H9 (cell line): ENCODE measurements at regions not wholly inside any gene's neighbourhood (a gene's known extent, or its start where the extent isn't known, plus 50 kb on each side); places are given as distances from the start of the nearest gene placed in this dataset.

Source experiments
- DNase-seq: peaks from one replicate; pipeline ENCODE4 v3.0.0-alpha.2; 2017
- H2AFZ ChIP-seq: one replicate; pipeline ENCODE4 v1.6.1; 2013; ENCODE audit warnings: mild to moderate bottlenecking, low read length, control low read depth, moderate library complexity
- H2AK5ac ChIP-seq: 2 replicates; pipeline ENCODE4 v1.6.1; 2013; ENCODE audit warnings: low read length, control low read depth, mixed read lengths; ENCODE audit not compliant: insufficient read length
- H2BK120ac ChIP-seq: one replicate; pipeline ENCODE4 v1.6.1; 2013; ENCODE audit warnings: low read depth, mild to moderate bottlenecking, low read length, control low read depth, inconsistent platforms; ENCODE audit not compliant: poor library complexity, severe bottlenecking
- H2BK12ac ChIP-seq: 2 replicates; pipeline ENCODE4 v1.6.1; 2013; ENCODE audit warnings: low read length, control low read depth, mixed read lengths, low read depth; ENCODE audit not compliant: insufficient read length
- H2BK15ac ChIP-seq: 2 replicates; pipeline ENCODE4 v1.6.1; 2013; ENCODE audit warnings: low read depth, low read length, control low read depth
- H2BK20ac ChIP-seq: one replicate; pipeline ENCODE4 v1.6.1; 2013; ENCODE audit warnings: low read depth, mild to moderate bottlenecking, low read length, control low read depth, inconsistent platforms; ENCODE audit not compliant: poor library complexity, severe bottlenecking
- H2BK5ac ChIP-seq: 2 replicates; pipeline ENCODE4 v1.6.1; 2013; ENCODE audit warnings: low read length, control low read depth, mixed read lengths; ENCODE audit not compliant: insufficient read length
- H3K14ac ChIP-seq: 2 replicates; pipeline ENCODE4 v1.6.1; 2013; ENCODE audit warnings: low read length, control low read depth; ENCODE audit not compliant: insufficient read depth
- H3K18ac ChIP-seq: 2 replicates; pipeline ENCODE4 v1.6.1; 2013; ENCODE audit warnings: low read depth, mild to moderate bottlenecking, mixed read lengths, low read length, control low read depth; ENCODE audit not compliant: insufficient read length
- H3K23ac ChIP-seq: 2 replicates; pipeline ENCODE4 v1.6.1; 2013; ENCODE audit warnings: low read length, control low read depth, mixed read lengths, low read depth; ENCODE audit not compliant: insufficient read length
- H3K23me2 ChIP-seq: 2 replicates; pipeline ENCODE4 v1.6.1; 2013; ENCODE audit warnings: low read depth, mild to moderate bottlenecking, mixed read lengths, low read length, control low read depth; ENCODE audit not compliant: insufficient read length, poor library complexity, severe bottlenecking
- H3K27ac ChIP-seq: 2 replicates; pipeline ENCODE4 v1.5.1; 2013; ENCODE audit warnings: low read length, control low read depth, mixed read lengths, low read depth; ENCODE audit not compliant: insufficient read length
- H3K27me3 ChIP-seq: 2 replicates; pipeline ENCODE4 v1.6.1; 2013; ENCODE audit warnings: low read length, control low read depth, inconsistent platforms; ENCODE audit not compliant: insufficient read depth
- H3K4ac ChIP-seq: 2 replicates; pipeline ENCODE4 v1.6.1; 2013; ENCODE audit warnings: low read depth, mild to moderate bottlenecking, control low read depth, inconsistent platforms, low read length, moderate library complexity
- H3K4me1 ChIP-seq: 2 replicates; pipeline ENCODE4 v1.6.1; 2013; ENCODE audit warnings: low read length, control low read depth, inconsistent platforms; ENCODE audit not compliant: insufficient read depth
- H3K4me2 ChIP-seq: 2 replicates; pipeline ENCODE4 v1.6.1; 2013; ENCODE audit warnings: low read length, control low read depth, mixed read lengths; ENCODE audit not compliant: insufficient read length, insufficient read depth
- H3K56ac ChIP-seq: 2 replicates; pipeline ENCODE4 v1.6.1; 2013; ENCODE audit warnings: low read depth, mild to moderate bottlenecking, mixed read lengths, low read length, control low read depth; ENCODE audit not compliant: insufficient read length
- H3K79me1 ChIP-seq: 2 replicates; pipeline ENCODE4 v1.6.1; 2013; ENCODE audit warnings: low read depth, mild to moderate bottlenecking, moderate library complexity, low read length, control low read depth, inconsistent platforms; ENCODE audit not compliant: insufficient read depth, poor library complexity, severe bottlenecking
- H3K79me2 ChIP-seq: 2 replicates; pipeline ENCODE4 v1.6.1; 2013; ENCODE audit warnings: low read length, control low read depth, inconsistent platforms; ENCODE audit not compliant: insufficient read depth
- H3K9ac ChIP-seq: 2 replicates; pipeline ENCODE4 v1.6.1; 2013; ENCODE audit warnings: low read length, control low read depth, mixed read lengths; ENCODE audit not compliant: insufficient read length; ENCODE audit errors: extremely low read depth
- H3K9me3 ChIP-seq: one replicate; pipeline ENCODE4 v1.6.1; 2013; ENCODE audit warnings: low read depth, low read length, inconsistent platforms; ENCODE audit not compliant: control insufficient read depth
- H3T11ph ChIP-seq: one replicate; pipeline ENCODE4 v1.6.1; 2013; ENCODE audit warnings: mild to moderate bottlenecking, low read length, control low read depth, inconsistent platforms
- H4K20me1 ChIP-seq: one replicate; pipeline ENCODE4 v1.6.1; 2013; ENCODE audit not compliant: control insufficient read depth, insufficient read length, insufficient read depth
- H4K5ac ChIP-seq: 2 replicates; pipeline ENCODE4 v1.6.1; 2013; ENCODE audit warnings: low read depth, mild to moderate bottlenecking, mixed read lengths, low read length, control low read depth; ENCODE audit not compliant: insufficient read length
- H4K8ac ChIP-seq: replicated peaks from 2 replicates; pipeline ENCODE4 v1.6.1; 2013; ENCODE audit warnings: low read length, control low read depth, mixed read lengths, low read depth; ENCODE audit not compliant: insufficient read length
- H4K91ac ChIP-seq: 2 replicates; pipeline ENCODE4 v1.6.1; 2013; ENCODE audit warnings: low read depth, mild to moderate bottlenecking, moderate library complexity, mixed read lengths, low read length, control low read depth; ENCODE audit not compliant: insufficient read length
- H3K27ac Mint-ChIP-seq, 3 experiments: 2 replicates in 2 of 3; 3 replicates in 1 of 3; pipeline ENCODE4 v1.8.0; 2020 to 2021; ENCODE audit warnings: mixed read lengths in 3 of 3, mild to moderate bottlenecking in 1 of 3, moderate library complexity in 1 of 3
- H3K27me3 Mint-ChIP-seq: 2 replicates; pipeline ENCODE4 v1.8.0; 2021; ENCODE audit warnings: low read depth, mild to moderate bottlenecking, moderate library complexity, mixed read lengths
- H3K36me3 Mint-ChIP-seq, 3 experiments: 2 replicates in 2 of 3; 3 replicates in 1 of 3; pipeline ENCODE4 v1.8.0; 2020 to 2021; ENCODE audit warnings: low read depth in 3 of 3, mixed read lengths in 3 of 3; ENCODE audit not compliant: insufficient read depth in 1 of 3
- H3K4me1 Mint-ChIP-seq, 2 experiments: 2 replicates each; pipeline ENCODE4 v1.8.0; 2020; ENCODE audit warnings: mixed read lengths in 2 of 2
- H3K4me3 Mint-ChIP-seq, 2 experiments: 2 replicates in 1 of 2; 3 replicates in 1 of 2; pipeline ENCODE4 v1.8.0; 2020 to 2021; ENCODE audit warnings: mild to moderate bottlenecking in 2 of 2, mixed read lengths in 2 of 2, moderate library complexity in 1 of 2
- H3K9me3 Mint-ChIP-seq, 2 experiments: 2 replicates in 1 of 2; 3 replicates in 1 of 2; pipeline ENCODE4 v1.8.0; 2020; ENCODE audit warnings: mild to moderate bottlenecking in 2 of 2, mixed read lengths in 2 of 2, moderate library complexity in 1 of 2
- WGBS: extraction: QIAGEN DNeasy Blood & Tissue Kit; methylation state at CpG from one replicate; pipeline ENCODE4 v1.1.7; 2013; ENCODE audit warnings: missing lambda C conversion rate, low lambda C conversion rate, mixed read lengths; ENCODE audit not compliant: insufficient read length; ENCODE audit errors: extremely low coverage; 5-methylcytosine and 5-hydroxymethylcytosine counted together
- TF ChIP-seq, protein P1 (sequence below): fragments of 200-600 bp; sonication (generic); conservative IDR thresholded peaks from 3 replicates; pipeline ENCODE4 v1.8.0; 2021; ENCODE audit warnings: antibody characterized with exemption, mild to moderate bottlenecking

GRCh38 chr7:142615508-142615907 is 133.8 kb upstream of the PRSS1 start:
- Histone ChIP-seq H2BK120ac (no peak overlapping the region), H3K23ac (no peak overlapping the region), H3K4ac (no peak overlapping the region), H4K91ac (no peak overlapping the region), H3K18ac (no peak overlapping the region), H3K56ac (no peak overlapping the region), H3K4me2 (no peak overlapping the region), H3K9me3 (no peaks in the 10 kb centered on the region), H4K20me1 (no peaks in the 10 kb centered on the region), H2BK5ac (no peak overlapping the region), H2BK12ac (no peak overlapping the region), H3K27me3 (no peaks in the 10 kb centered on the region), H3K14ac (no peak overlapping the region), H4K8ac (no peak overlapping the region), H2AFZ (no peak overlapping the region), H4K5ac (no peak overlapping the region), H3T11ph (no peak overlapping the region), H2AK5ac (no peak overlapping the region), H3K79me2 (no peaks in the 10 kb centered on the region), H2BK20ac (no peak overlapping the region), H3K23me2 (no peaks in the 10 kb centered on the region), H3K4me1 (no peaks in the 10 kb centered on the region; the same call in 1 of the 2 replicates), H3K9ac (no peak overlapping the region), H3K27ac (no peak overlapping the region), H3K79me1 (no peaks in the 10 kb centered on the region), H2BK15ac (no peak overlapping the region)
- TF ChIP-seq, protein P1, sequence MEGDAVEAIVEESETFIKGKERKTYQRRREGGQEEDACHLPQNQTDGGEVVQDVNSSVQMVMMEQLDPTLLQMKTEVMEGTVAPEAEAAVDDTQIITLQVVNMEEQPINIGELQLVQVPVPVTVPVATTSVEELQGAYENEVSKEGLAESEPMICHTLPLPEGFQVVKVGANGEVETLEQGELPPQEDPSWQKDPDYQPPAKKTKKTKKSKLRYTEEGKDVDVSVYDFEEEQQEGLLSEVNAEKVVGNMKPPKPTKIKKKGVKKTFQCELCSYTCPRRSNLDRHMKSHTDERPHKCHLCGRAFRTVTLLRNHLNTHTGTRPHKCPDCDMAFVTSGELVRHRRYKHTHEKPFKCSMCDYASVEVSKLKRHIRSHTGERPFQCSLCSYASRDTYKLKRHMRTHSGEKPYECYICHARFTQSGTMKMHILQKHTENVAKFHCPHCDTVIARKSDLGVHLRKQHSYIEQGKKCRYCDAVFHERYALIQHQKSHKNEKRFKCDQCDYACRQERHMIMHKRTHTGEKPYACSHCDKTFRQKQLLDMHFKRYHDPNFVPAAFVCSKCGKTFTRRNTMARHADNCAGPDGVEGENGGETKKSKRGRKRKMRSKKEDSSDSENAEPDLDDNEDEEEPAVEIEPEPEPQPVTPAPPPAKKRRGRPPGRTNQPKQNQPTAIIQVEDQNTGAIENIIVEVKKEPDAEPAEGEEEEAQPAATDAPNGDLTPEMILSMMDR: no peak
- Mint-ChIP-seq H3K4me1 (peaks cover 0 to 3% of the 10 kb centered on the region in 2 experiments; a peak in 1 of 4 replicates), H3K27me3 (peaks cover 1% of the 10 kb centered on the region), H3K9me3 (no peaks in the 10 kb centered on the region), H3K36me3 (no peaks in the 10 kb centered on the region), H3K27ac (no peak overlapping the region), H3K4me3 (no peak overlapping the region)
- DNase-seq: no peak
- no CpG with 5 or more reads among the region's 5 CpGs for WGBS
